HEK293T (cell line): ENCODE measurements at regions not wholly inside any gene's neighbourhood (a gene's known extent, or its start where the extent isn't known, plus 50 kb on each side); places are given as distances from the start of the nearest gene placed in this dataset.

Experiments
- ARNT ChIP-seq: fragments of 450-650 bp; IDR thresholded peaks from 2 replicates; pipeline ENCODE4 v1.6.1; 2017; ENCODE audit warnings: mild to moderate bottlenecking
- FOXA1 ChIP-seq: fragments of 450-650 bp; IDR thresholded peaks from 2 replicates; pipeline ENCODE4 v1.6.1; 2016; ENCODE audit warnings: mild to moderate bottlenecking
- FOXM1 ChIP-seq: fragments of 450-650 bp; IDR thresholded peaks from 2 replicates; pipeline ENCODE4 v1.6.1; 2017; ENCODE audit warnings: mild to moderate bottlenecking, borderline replicate concordance
- SP1 ChIP-seq: fragments of 450-650 bp; IDR thresholded peaks from 2 replicates; pipeline ENCODE4 v1.6.1; 2017
- TARDBP ChIP-seq: fragments of 450-650 bp; IDR thresholded peaks from 2 replicates; pipeline ENCODE4 v1.6.1; 2016

GRCh38 chr2:118207889-118208288 is 119.6 kb downstream of the INSIG2 start:
- no peak for TF ChIP-seq FOXM1
- TF ChIP-seq TARDBP: no peak
- no peak for TF ChIP-seq ARNT
- no peak for TF ChIP-seq FOXA1
- no peak for TF ChIP-seq SP1
